Coronary artery (tissue), 2 donors: ENCODE measurements at regions not wholly inside any gene's neighbourhood (a gene's known extent, or its start where the extent isn't known, plus 50 kb on each side); places are given as distances from the start of the nearest gene placed in this dataset.

Source experiments
- DNase-seq: peaks from one replicate; pipeline ENCODE4 v3.0.0-alpha.2; 2017; ENCODE audit warnings: low spot score
- H3K27ac ChIP-seq, 2 donors: fragments of 200-600 bp; sonication (generic); one replicate each; pipeline ENCODE4 v1.5.1; 2016 to 2019
- H3K4me3 ChIP-seq: fragments of 200-600 bp; sonication (generic); 2 replicates; pipeline ENCODE4 v1.5.1; 2016; ENCODE audit warnings: mild to moderate bottlenecking, moderate library complexity
- CTCF ChIP-seq: fragments of 200-600 bp; sonication (generic); IDR thresholded peaks from one replicate; pipeline ENCODE4 v1.5.1; 2019; ENCODE audit warnings: antibody characterized with exemption

GRCh38 chr21:18908641-18909040 is 505.1 kb upstream of the TMPRSS15 start:
- H3K4me3 ChIP-seq: no peak overlapping the region
- no peak for DNase-seq
- no peak for TF ChIP-seq CTCF
- no peak overlapping the region for H3K27ac ChIP-seq

GRCh38 chr21:18913914-18914313 is 510.3 kb upstream of the TMPRSS15 start:
- TF ChIP-seq CTCF: no peak
- no peak overlapping the region for H3K4me3 ChIP-seq
- DNase-seq: no peak
- no peak overlapping the region for H3K27ac ChIP-seq

- TF ChIP-seq CTCF: no peak
- no peak overlapping the region for H3K27ac ChIP-seq
- H3K4me3 ChIP-seq: no peak overlapping the region
- DNase-seq: no peak
Measured at GRCh38 chr21:18914570-18914969, 511.0 kb upstream of the TMPRSS15 start.

- Histone ChIP-seq H3K4me3 (no peak overlapping the region), H3K27ac (no peak overlapping the region)
- no peak for TF ChIP-seq CTCF
- no peak for DNase-seq
Measured at GRCh38 chr21:18917622-18918021, 514.0 kb upstream of the TMPRSS15 start.

GRCh38 chr21:18931237-18931636 is 527.7 kb upstream of the TMPRSS15 start:
- no peak for TF ChIP-seq CTCF
- no peak overlapping the region for H3K27ac ChIP-seq
- DNase-seq: no peak
- H3K4me3 ChIP-seq: no peak overlapping the region

GRCh38 chr21:18937337-18937736 is 533.8 kb upstream of the TMPRSS15 start:
- no peak for DNase-seq
- H3K4me3 ChIP-seq: no peak overlapping the region

GRCh38 chr21:18940791-18941190 is 537.2 kb upstream of the TMPRSS15 start:
- TF ChIP-seq CTCF: no peak
- DNase-seq: no peak
- Histone ChIP-seq H3K4me3 (no peak overlapping the region), H3K27ac (no peak overlapping the region)

More at GRCh38 chr21:18937337-18937736, 533.8 kb upstream of the TMPRSS15 start:
- no peak overlapping the region for H3K27ac ChIP-seq
- no peak for TF ChIP-seq CTCF
